Endothelial cell of umbilical vein (primary cell): ENCODE measurements at regions not wholly inside any gene's neighbourhood (a gene's known extent, or its start where the extent isn't known, plus 50 kb on each side); places are given as distances from the start of the nearest gene placed in this dataset.

Experiments used
- BruUV-seq: library from RNA; stranded (reverse); fragments of 400-500 nt; replicated peaks from 2 replicates; lab custom pipeline; 2021; lab: Mats Ljungman, UMichigan
- CTCF ChIA-PET: fragments of 300-600, 350-600 bp; sonication (Branson Sonifier 250); formaldehyde crosslinking; loops from one replicate; lab custom pipeline; 2021; ENCODE audit warnings: antibody characterized with exemption, inconsistent platforms; lab: Charles Lee
- POLR2A ChIA-PET: fragments of 300-600, 350-600 bp; sonication (Branson Sonifier 250); formaldehyde crosslinking; loops from one replicate; lab custom pipeline; 2021; ENCODE audit warnings: antibody characterized with exemption, inconsistent platforms; lab: Charles Lee
- DNase-seq: peaks from one replicate; pipeline ENCODE4 v3.0.0-alpha.2; 2011; ENCODE audit warnings: low read depth, low spot score
- FAIRE-seq: peaks from 2 replicates; lab custom pipeline; 2011; peaks lifted over from hg19 to GRCh38; lab: Jason Lieb, UNC
- H2AFZ ChIP-seq: 2 replicates; pipeline ENCODE4 v1.6.0; 2012; ENCODE audit warnings: low read depth, low read length, control low read depth, inconsistent platforms
- H3K27ac ChIP-seq: 2 replicates; pipeline ENCODE4 v1.5.1; 2011; ENCODE audit warnings: low read depth, mild to moderate bottlenecking, control low read depth, low read length, moderate library complexity; ENCODE audit not compliant: insufficient read depth
- H3K27me3 ChIP-seq, 2 experiments: 2 replicates each; pipeline versions ENCODE4 v1.6.0 to v1.6.1; 2011; ENCODE audit warnings: low read length in 2 of 2, mixed read lengths in 1 of 2; ENCODE audit not compliant: control insufficient read depth in 2 of 2, insufficient read depth in 2 of 2
- H3K36me3 ChIP-seq, 2 experiments: 2 replicates in 1 of 2; 3 replicates in 1 of 2; pipeline ENCODE4 v1.5.1; 2011; ENCODE audit warnings: low read length in 2 of 2, mild to moderate bottlenecking in 1 of 2, moderate library complexity in 1 of 2; ENCODE audit not compliant: control insufficient read depth in 2 of 2, insufficient read depth in 2 of 2; ENCODE audit errors: extremely low read depth in 1 of 2
- H3K4me1 ChIP-seq: 3 replicates; pipeline ENCODE4 v1.5.1; 2011; ENCODE audit warnings: mild to moderate bottlenecking, low read length; ENCODE audit not compliant: control insufficient read depth, insufficient read depth; ENCODE audit errors: extremely low read depth
- H3K4me2 ChIP-seq: 2 replicates; pipeline ENCODE4 v1.6.1; 2011; ENCODE audit warnings: low read length, control low read depth, mixed read lengths; ENCODE audit not compliant: insufficient read depth
- H3K4me3 ChIP-seq, 3 experiments: fragments of 200-600 bp in 1 of 3; sonication (generic), shearing (Covaris generic) in 1 of 3; replicated peaks in 1 of 3; 2 replicates each; pipeline ENCODE4 v1.5.1; 2011 to 2016; ENCODE audit warnings: control low read depth in 3 of 3, low read length in 3 of 3, mild to moderate bottlenecking in 2 of 3, inconsistent platforms in 1 of 3, low read depth in 1 of 3, moderate library complexity in 1 of 3; ENCODE audit not compliant: insufficient read depth in 1 of 3
- H3K79me2 ChIP-seq: 2 replicates; pipeline ENCODE4 v1.6.0; 2012; ENCODE audit warnings: low read length, inconsistent platforms; ENCODE audit not compliant: control insufficient read depth, insufficient read depth
- H3K9ac ChIP-seq: replicated peaks from 2 replicates; pipeline ENCODE3; 2011; ENCODE audit warnings: low read length, control low read depth; ENCODE audit not compliant: insufficient read depth; ENCODE audit errors: extremely low read depth
- H3K9me1 ChIP-seq: replicated peaks from 3 replicates; pipeline ENCODE4 v1.6.0; 2011; ENCODE audit warnings: mild to moderate bottlenecking, low read length; ENCODE audit not compliant: control insufficient read depth, insufficient read depth; ENCODE audit errors: extremely low read depth
- H3K9me3 ChIP-seq: replicated peaks from 2 replicates; pipeline ENCODE4 v1.5.1; 2012; ENCODE audit warnings: low read length, inconsistent platforms; ENCODE audit not compliant: control insufficient read depth, insufficient read depth
- H4K20me1 ChIP-seq: replicated peaks from 2 replicates; pipeline ENCODE3; 2011; ENCODE audit warnings: mild to moderate bottlenecking, low read length; ENCODE audit not compliant: control insufficient read depth, insufficient read depth; ENCODE audit errors: extremely low read depth
- EZH2 ChIP-seq: IDR thresholded peaks from 2 replicates; pipeline ENCODE4 v1.6.1; 2012; ENCODE audit warnings: borderline replicate concordance, low read depth, mild to moderate bottlenecking, moderate library complexity, low read length, inconsistent platforms; ENCODE audit not compliant: severe bottlenecking
- FOS ChIP-seq: IDR thresholded peaks from 2 replicates; pipeline ENCODE4 v1.6.1; 2011; ENCODE audit warnings: mild to moderate bottlenecking, low read length, moderate library complexity, borderline replicate concordance; ENCODE audit not compliant: insufficient read depth
- GATA2 ChIP-seq: IDR thresholded peaks from 2 replicates; pipeline ENCODE4 v1.7.0; 2011; ENCODE audit warnings: low read depth, mild to moderate bottlenecking, moderate library complexity, mixed read lengths, low read length; ENCODE audit not compliant: insufficient read length, insufficient read depth
- JUN ChIP-seq: IDR thresholded peaks from 2 replicates; pipeline ENCODE4 v1.6.1; 2011; ENCODE audit warnings: borderline replicate concordance, low read depth; ENCODE audit not compliant: insufficient read length, insufficient read depth
- MYC ChIP-seq: IDR thresholded peaks from one replicate; pipeline ENCODE4 v1.6.1; 2011; ENCODE audit warnings: mild to moderate bottlenecking, low read depth, low read length
- POLR2A ChIP-seq: IDR thresholded peaks from 2 replicates; pipeline ENCODE4 v1.6.1; 2012; ENCODE audit warnings: low read depth, mild to moderate bottlenecking, control low read depth, low read length
- POLR2AphosphoS5 ChIP-seq: IDR thresholded peaks from 2 replicates; pipeline ENCODE4 v1.6.1; 2012; ENCODE audit warnings: low read depth, mild to moderate bottlenecking, control low read depth, low read length, moderate library complexity; ENCODE audit not compliant: insufficient read depth
- dilution Hi-C: fragments of 300-500 bp; cut with MboI; formaldehyde crosslinking; loops from one replicate; pipeline ENCODE4 v1.15.0; 2019; ENCODE audit warnings: low sequenced_read_pairs; ENCODE audit not compliant: extremely low pct_ligation_motif_present
- intact Hi-C: fragments of 100-400 bp; cut with micrococcal nuclease; formaldehyde crosslinking; loops from one replicate; pipeline ENCODE4 v1.10.0; 2022
- TF ChIP-seq, protein P1 (sequence below), 2 donors: IDR thresholded peaks; 1 replicate in 1 of 2; 2 replicates in 1 of 2; pipeline ENCODE4 v1.5.1; 2011; ENCODE audit warnings: low read length in 2 of 2, mild to moderate bottlenecking in 2 of 2, moderate library complexity in 2 of 2, control low read depth in 1 of 2, inconsistent platforms in 1 of 2, low read depth in 1 of 2; ENCODE audit not compliant: insufficient read depth in 1 of 2; ENCODE audit errors: extremely low read depth in 1 of 2
- TF ChIP-seq, protein P2 (sequence below): IDR thresholded peaks from 2 replicates; pipeline ENCODE4 v1.6.1; 2011; ENCODE audit not compliant: insufficient read depth, insufficient read length

- no peak for FAIRE-seq
- POLR2A ChIA-PET: no interaction called here
- dilution Hi-C loops: no loop called here
Measured at GRCh38 chr2:8327371-8328100, 354.3 kb upstream of the ID2 start.

More at GRCh38 chr2:8327371-8328100, 354.3 kb upstream of the ID2 start:
- BruUV-seq: no TSS peak
- no peaks in the 10 kb centered on the region for H3K4me1 ChIP-seq
- CTCF ChIA-PET: no interaction called here
- no peaks in the 10 kb centered on the region for H4K20me1 ChIP-seq
- no peaks in the 10 kb centered on the region for H3K79me2 ChIP-seq
- H3K9ac ChIP-seq: no peak overlapping the region
- H3K9me3 ChIP-seq: no peaks in the 10 kb centered on the region
- no peak overlapping the region for H3K4me2 ChIP-seq
- H3K9me1 ChIP-seq: no peaks in the 10 kb centered on the region
- TF ChIP-seq POLR2A (no peak), JUN (no peak), GATA2 (no peak), MYC (no peak), FOS (no peak), POLR2AphosphoS5 (no peak), EZH2 (no peak)
- TF ChIP-seq, protein P1, sequence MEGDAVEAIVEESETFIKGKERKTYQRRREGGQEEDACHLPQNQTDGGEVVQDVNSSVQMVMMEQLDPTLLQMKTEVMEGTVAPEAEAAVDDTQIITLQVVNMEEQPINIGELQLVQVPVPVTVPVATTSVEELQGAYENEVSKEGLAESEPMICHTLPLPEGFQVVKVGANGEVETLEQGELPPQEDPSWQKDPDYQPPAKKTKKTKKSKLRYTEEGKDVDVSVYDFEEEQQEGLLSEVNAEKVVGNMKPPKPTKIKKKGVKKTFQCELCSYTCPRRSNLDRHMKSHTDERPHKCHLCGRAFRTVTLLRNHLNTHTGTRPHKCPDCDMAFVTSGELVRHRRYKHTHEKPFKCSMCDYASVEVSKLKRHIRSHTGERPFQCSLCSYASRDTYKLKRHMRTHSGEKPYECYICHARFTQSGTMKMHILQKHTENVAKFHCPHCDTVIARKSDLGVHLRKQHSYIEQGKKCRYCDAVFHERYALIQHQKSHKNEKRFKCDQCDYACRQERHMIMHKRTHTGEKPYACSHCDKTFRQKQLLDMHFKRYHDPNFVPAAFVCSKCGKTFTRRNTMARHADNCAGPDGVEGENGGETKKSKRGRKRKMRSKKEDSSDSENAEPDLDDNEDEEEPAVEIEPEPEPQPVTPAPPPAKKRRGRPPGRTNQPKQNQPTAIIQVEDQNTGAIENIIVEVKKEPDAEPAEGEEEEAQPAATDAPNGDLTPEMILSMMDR (IDR thresholded peaks at IDR 0.05; ENCODE audit: extremely low read depth in 1 of 2, insufficient read depth in 1 of 2, low read depth in 1 of 2, low read length in 2 of 2): no peak
- TF ChIP-seq, protein P2, sequence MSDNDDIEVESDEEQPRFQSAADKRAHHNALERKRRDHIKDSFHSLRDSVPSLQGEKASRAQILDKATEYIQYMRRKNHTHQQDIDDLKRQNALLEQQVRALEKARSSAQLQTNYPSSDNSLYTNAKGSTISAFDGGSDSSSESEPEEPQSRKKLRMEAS: no peak
- H3K4me3 ChIP-seq: no peak overlapping the region
- intact Hi-C loops: no loop called here
- no peak overlapping the region for H3K27ac ChIP-seq
- no peaks in the 10 kb centered on the region for H3K27me3 ChIP-seq
- no peaks in the 10 kb centered on the region for H3K36me3 ChIP-seq
- H2AFZ ChIP-seq: no peak overlapping the region
- DNase-seq: no peak
